MM.1S (cell line): ENCODE measurements at regions not wholly inside any gene's neighbourhood (a gene's known extent, or its start where the extent isn't known, plus 50 kb on each side); places are given as distances from the start of the nearest gene placed in this dataset.

Experiments
- EZH2 ChIP-seq: fragments of 300-600 bp; sonication (generic); optimal IDR thresholded peaks from 2 replicates; pipeline ENCODE3; 2017; ENCODE audit warnings: low read depth, mild to moderate bottlenecking, antibody characterized with exemption, low read length, mixed read lengths
- EZH2phosphoT487 ChIP-seq: fragments of 300-600 bp; sonication (generic); IDR thresholded peaks from 2 replicates; pipeline ENCODE4 v1.6.1; 2018; ENCODE audit warnings: antibody characterized with exemption, low read length
- TF ChIP-seq, protein P1 (sequence below): fragments of 300-600 bp; sonication (generic); IDR thresholded peaks from 2 replicates; pipeline ENCODE4 v1.5.1; 2016; ENCODE audit warnings: antibody characterized with exemption, low read length, mixed read lengths

- TF ChIP-seq EZH2 (no peak), EZH2phosphoT487 (no peak)
- TF ChIP-seq, protein P1, sequence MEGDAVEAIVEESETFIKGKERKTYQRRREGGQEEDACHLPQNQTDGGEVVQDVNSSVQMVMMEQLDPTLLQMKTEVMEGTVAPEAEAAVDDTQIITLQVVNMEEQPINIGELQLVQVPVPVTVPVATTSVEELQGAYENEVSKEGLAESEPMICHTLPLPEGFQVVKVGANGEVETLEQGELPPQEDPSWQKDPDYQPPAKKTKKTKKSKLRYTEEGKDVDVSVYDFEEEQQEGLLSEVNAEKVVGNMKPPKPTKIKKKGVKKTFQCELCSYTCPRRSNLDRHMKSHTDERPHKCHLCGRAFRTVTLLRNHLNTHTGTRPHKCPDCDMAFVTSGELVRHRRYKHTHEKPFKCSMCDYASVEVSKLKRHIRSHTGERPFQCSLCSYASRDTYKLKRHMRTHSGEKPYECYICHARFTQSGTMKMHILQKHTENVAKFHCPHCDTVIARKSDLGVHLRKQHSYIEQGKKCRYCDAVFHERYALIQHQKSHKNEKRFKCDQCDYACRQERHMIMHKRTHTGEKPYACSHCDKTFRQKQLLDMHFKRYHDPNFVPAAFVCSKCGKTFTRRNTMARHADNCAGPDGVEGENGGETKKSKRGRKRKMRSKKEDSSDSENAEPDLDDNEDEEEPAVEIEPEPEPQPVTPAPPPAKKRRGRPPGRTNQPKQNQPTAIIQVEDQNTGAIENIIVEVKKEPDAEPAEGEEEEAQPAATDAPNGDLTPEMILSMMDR = no peak
Observed at GRCh38 chr11:112814168-112814567, 147.1 kb upstream of the NCAM1 start.
